ENCODE measurements at regions not wholly inside any gene's neighbourhood (a gene's known extent, or its start where the extent isn't known, plus 50 kb on each side); places are given as distances from the start of the nearest gene placed in this dataset.

GRCh38 chr15:47824147-47824546, 106.8 kb downstream of the SEMA6D start:
- Histone ChIP-seq H3K36me3 (no peaks in the 10 kb centered on the region), H3K4me1 (peaks cover 5 to 11% (median 9%) of the 10 kb centered on the region in 3 donors), H3K9me3 (no peaks in the 10 kb centered on the region), H3K4me3 (no peak overlapping the region), H3K27ac (no peak overlapping the region), H3K27me3 (no peaks in the 10 kb centered on the region)
- 65 to 73% methylated on average over 4 of the region's 4 CpGs for WGBS, 2 donors
- no peak for TF ChIP-seq CTCF (IDR thresholded peaks at IDR 0.05)
- ATAC-seq (peak in 2 of 4 donors; percentile 38 to 42), DNase-seq (no peak), FAIRE-seq (no peak)
- intact Hi-C loops (cut with DNase I) = no loop called here

GRCh38 chr15:47829667-47830066, 112.4 kb downstream of the SEMA6D start:
- H3K36me3 ChIP-seq = no peaks in the 10 kb centered on the region
- H3K4me3 ChIP-seq = no peak overlapping the region
- WGBS, 2 donors = 35 to 100% methylated on average over 1 of the region's 1 CpG
- intact Hi-C loops (cut with DNase I) = no loop called here
- DNase-seq (no peak), ATAC-seq (no peak), FAIRE-seq (no peak)
- no peaks in the 10 kb centered on the region for H3K27me3 ChIP-seq
- H3K4me1 ChIP-seq = no peaks in the 10 kb centered on the region
- H3K9me3 ChIP-seq = no peaks in the 10 kb centered on the region
- no peak overlapping the region for H3K27ac ChIP-seq
- TF ChIP-seq CTCF (IDR thresholded peaks at IDR 0.05) = no peak

- no peak overlapping the region for H3K27ac ChIP-seq
- H3K9me3 ChIP-seq = no peaks in the 10 kb centered on the region
- no peaks in the 10 kb centered on the region for H3K4me1 ChIP-seq
- FAIRE-seq (no peak), ATAC-seq (no peak), DNase-seq (no peak)
- TF ChIP-seq CTCF (IDR thresholded peaks at IDR 0.05) = no peak
- no peaks in the 10 kb centered on the region for H3K27me3 ChIP-seq
- H3K36me3 ChIP-seq = no peaks in the 10 kb centered on the region
- intact Hi-C loops (cut with DNase I) = no loop called here
- 61 to 79% methylated on average over 1 of the region's 1 CpG for WGBS, 2 donors
- no peak overlapping the region for H3K4me3 ChIP-seq
Measured at GRCh38 chr15:47834093-47834492, 116.8 kb downstream of the SEMA6D start.

- Histone ChIP-seq H3K27me3 (no peaks in the 10 kb centered on the region), H3K4me3 (no peak overlapping the region), H3K9me3 (no peaks in the 10 kb centered on the region), H3K27ac (no peak overlapping the region), H3K4me1 (peaks cover 30 to 37% (median 34%) of the 10 kb centered on the region in 3 donors), H3K36me3 (no peaks in the 10 kb centered on the region)
- intact Hi-C loops (cut with DNase I) = no loop called here
- FAIRE-seq = no peak
- DNase-seq = no peak
- no peak for ATAC-seq
- 54 to 55% methylated on average over 6 of the region's 6 CpGs for WGBS, 2 donors
- no peak for TF ChIP-seq CTCF (IDR thresholded peaks at IDR 0.05)
Measured at GRCh38 chr15:47839233-47839825, 122.0 kb downstream of the SEMA6D start.

- Histone ChIP-seq H3K4me1 (peaks cover 32 to 55% (median 53%) of the 10 kb centered on the region in 3 donors), H3K36me3 (no peaks in the 10 kb centered on the region), H3K4me3 (no peak overlapping the region), H3K9me3 (no peaks in the 10 kb centered on the region), H3K27me3 (no peaks in the 10 kb centered on the region), H3K27ac (peak overlapping the region in 2 of 4 donors; percentile 25 to 48)
- 19 to 20% methylated on average over 4 of the region's 4 CpGs for WGBS, 2 donors
- TF ChIP-seq CTCF (IDR thresholded peaks at IDR 0.05) = no peak
- no peak for FAIRE-seq
- intact Hi-C loops (cut with DNase I) = no loop called here
- DNase-seq = peak in 1 of 6 donors; percentile 32
- ATAC-seq = peak; percentile 72 to 82 (median 74)
Measured at GRCh38 chr15:47843124-47843663, 125.9 kb downstream of the SEMA6D start.
